ENCODE measurements at regions not wholly inside any gene's neighbourhood (a gene's known extent, or its start where the extent isn't known, plus 50 kb on each side); places are given as distances from the start of the nearest gene placed in this dataset.
"Not testable (repeated sequence)": the region's sequence is repeated elsewhere in the genome, so short reads cannot be mapped to it uniquely, and the experiment has no call there.

DNA sequence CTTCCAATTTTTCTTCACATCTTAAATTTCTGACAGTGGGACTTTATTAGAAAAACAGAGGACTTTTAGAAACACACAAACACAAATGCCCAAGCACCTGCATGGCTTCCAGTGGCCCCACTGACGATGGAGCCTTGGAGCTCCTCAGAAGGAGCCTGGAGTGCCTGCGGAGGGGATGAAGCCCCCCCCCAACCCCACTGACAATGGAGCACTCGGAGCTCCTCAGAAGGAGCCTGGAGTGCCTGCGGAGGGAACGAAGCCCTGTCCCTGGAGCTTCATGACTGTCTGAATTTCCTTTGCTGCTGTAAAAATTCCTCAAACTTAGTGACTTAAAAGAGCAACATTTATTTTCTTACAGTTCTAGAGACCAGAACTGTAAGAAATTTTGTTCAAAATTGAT, 80.1 kb upstream of the VRK1 start:
- TF ChIP-seq, protein P1, sequence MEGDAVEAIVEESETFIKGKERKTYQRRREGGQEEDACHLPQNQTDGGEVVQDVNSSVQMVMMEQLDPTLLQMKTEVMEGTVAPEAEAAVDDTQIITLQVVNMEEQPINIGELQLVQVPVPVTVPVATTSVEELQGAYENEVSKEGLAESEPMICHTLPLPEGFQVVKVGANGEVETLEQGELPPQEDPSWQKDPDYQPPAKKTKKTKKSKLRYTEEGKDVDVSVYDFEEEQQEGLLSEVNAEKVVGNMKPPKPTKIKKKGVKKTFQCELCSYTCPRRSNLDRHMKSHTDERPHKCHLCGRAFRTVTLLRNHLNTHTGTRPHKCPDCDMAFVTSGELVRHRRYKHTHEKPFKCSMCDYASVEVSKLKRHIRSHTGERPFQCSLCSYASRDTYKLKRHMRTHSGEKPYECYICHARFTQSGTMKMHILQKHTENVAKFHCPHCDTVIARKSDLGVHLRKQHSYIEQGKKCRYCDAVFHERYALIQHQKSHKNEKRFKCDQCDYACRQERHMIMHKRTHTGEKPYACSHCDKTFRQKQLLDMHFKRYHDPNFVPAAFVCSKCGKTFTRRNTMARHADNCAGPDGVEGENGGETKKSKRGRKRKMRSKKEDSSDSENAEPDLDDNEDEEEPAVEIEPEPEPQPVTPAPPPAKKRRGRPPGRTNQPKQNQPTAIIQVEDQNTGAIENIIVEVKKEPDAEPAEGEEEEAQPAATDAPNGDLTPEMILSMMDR (conservative IDR thresholded peaks at IDR 0.05; ENCODE audit: low read depth, low read length) = no peak
- TF ChIP-seq EZH2phosphoT487 (IDR thresholded peaks at IDR 0.05; ENCODE audit: borderline replicate concordance, low read length) (no peak), EZH2 (IDR thresholded peaks at IDR 0.05; ENCODE audit: low read length, unreplicated experiment) (no peak)
- ChIA-PET CTCF (no interaction called here), POLR2A (ENCODE audit: unreplicated experiment) (no interaction called here)
- Histone ChIP-seq H3K36me3 (ENCODE audit: low read depth, low read length) (no peaks in the 10 kb centered on the region), H3K79me2 (ENCODE audit: low read length) (no peaks in the 10 kb centered on the region), H3K9me2 (replicated peaks; ENCODE audit: low read length) (no peaks in the 10 kb centered on the region), H3K9me3 (ENCODE audit: low read length) (no peaks in the 10 kb centered on the region), H4K20me1 (ENCODE audit: low read length) (no peaks in the 10 kb centered on the region), H3K4me3 (ENCODE audit: low read length) (no peak overlapping the region), H3K27me3 (ENCODE audit: low read length) (peaks cover 58% of the 10 kb centered on the region), H2AFZ (ENCODE audit: low read length) (no peak overlapping the region), H3K4me1 (ENCODE audit: insufficient read depth, low read length) (no peaks in the 10 kb centered on the region), H3F3A (ENCODE audit: low read length, unreplicated experiment) (no peaks in the 10 kb centered on the region), H3K9ac (ENCODE audit: low read length) (no peak overlapping the region), H3K27ac (ENCODE audit: low read length) (no peak overlapping the region), H3K4me2 (ENCODE audit: low read length) (no peak overlapping the region)
- ATAC-seq = no peak
- BruUV-seq (replicated peaks) = no TSS peak
- intact Hi-C loops (cut with micrococcal nuclease) = no loop called here
- no peak for DNase-seq

DNA sequence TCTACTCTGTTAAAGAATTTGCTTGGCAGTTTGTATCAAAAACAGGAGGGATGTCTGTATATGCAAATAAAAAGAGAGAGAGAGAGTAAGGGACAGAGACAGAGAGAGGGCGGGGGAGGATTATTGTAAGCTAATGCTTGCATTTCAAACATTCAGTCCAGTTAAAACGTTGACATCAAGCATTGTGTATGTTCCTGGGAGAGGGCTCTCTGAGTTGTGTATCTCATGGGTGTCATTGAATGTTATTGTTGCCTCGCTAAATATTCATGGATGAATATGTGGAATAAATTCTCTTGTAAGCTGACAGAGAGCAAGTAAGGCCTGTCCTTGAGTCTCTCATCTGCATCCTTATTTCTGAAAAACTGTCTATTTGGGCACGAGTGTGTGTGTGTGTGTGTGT, 78.8 kb upstream of the VRK1 start:
- H3K27ac ChIP-seq (ENCODE audit: low read length) = no peak overlapping the region
- no peak for TF ChIP-seq EZH2phosphoT487 (IDR thresholded peaks at IDR 0.05; ENCODE audit: borderline replicate concordance, low read length)
- ChIA-PET CTCF (interaction anchor here (0.6 kb wide), 1 partner anchor 121 kb away, joined by 3 read pairs; no protein-coding TSS in a partner anchor), POLR2A (ENCODE audit: unreplicated experiment) (no interaction called here)
- DNase-seq (no peak), ATAC-seq (no peak)
- H3K9me3 ChIP-seq (ENCODE audit: low read length) = no peaks in the 10 kb centered on the region
- intact Hi-C loops (cut with micrococcal nuclease) = no loop called here
- BruUV-seq (replicated peaks) = no TSS peak
- no peak overlapping the region for H3K4me2 ChIP-seq (ENCODE audit: low read length)
- no peaks in the 10 kb centered on the region for H3K4me1 ChIP-seq (ENCODE audit: insufficient read depth, low read length)
- no peaks in the 10 kb centered on the region for H3K36me3 ChIP-seq (ENCODE audit: low read depth, low read length)
- no peaks in the 10 kb centered on the region for H3F3A ChIP-seq (ENCODE audit: low read length, unreplicated experiment)
- no peaks in the 10 kb centered on the region for H3K9me2 ChIP-seq (replicated peaks; ENCODE audit: low read length)
- H3K79me2 ChIP-seq (ENCODE audit: low read length) = no peaks in the 10 kb centered on the region
- H3K27me3 ChIP-seq (ENCODE audit: low read length) = peaks cover 52% of the 10 kb centered on the region
- H3K9ac ChIP-seq (ENCODE audit: low read length) = no peak overlapping the region
- no peak overlapping the region for H3K4me3 ChIP-seq (ENCODE audit: low read length)
- no peaks in the 10 kb centered on the region for H4K20me1 ChIP-seq (ENCODE audit: low read length)
- no peak overlapping the region for H2AFZ ChIP-seq (ENCODE audit: low read length)

DNA sequence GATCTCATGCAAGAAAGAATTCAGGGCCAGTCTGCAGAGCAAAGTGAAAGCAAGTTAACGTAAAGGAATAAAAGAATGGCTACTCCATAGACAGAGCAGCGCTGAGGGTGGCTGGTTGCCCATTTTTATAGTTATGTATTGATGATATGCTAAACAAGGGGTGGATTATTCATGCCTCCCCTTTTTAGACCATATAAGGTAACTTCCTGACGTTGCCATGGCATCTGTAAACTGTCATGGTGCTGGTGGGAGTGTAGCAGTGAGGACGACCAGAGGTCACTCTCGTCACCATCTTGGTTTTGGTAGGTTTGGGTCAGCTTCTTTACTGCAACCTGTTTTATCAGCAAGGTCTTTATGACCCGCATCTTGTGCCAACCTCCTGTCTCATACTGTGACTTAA, 76.5 kb upstream of the VRK1 start:
- ATAC-seq; H3K27ac ChIP-seq (ENCODE audit: low read length); H3K36me3 ChIP-seq (ENCODE audit: low read depth, low read length); H3K79me2 ChIP-seq (ENCODE audit: low read length); H3K4me1 ChIP-seq (ENCODE audit: insufficient read depth, low read length); H3K9me2 ChIP-seq (replicated peaks; ENCODE audit: low read length); H3F3A ChIP-seq (ENCODE audit: low read length, unreplicated experiment); CTCF ChIA-PET; H3K9me3 ChIP-seq (ENCODE audit: low read length); BruUV-seq (replicated peaks); DNase-seq; H3K9ac ChIP-seq (ENCODE audit: low read length); POLR2A ChIA-PET (ENCODE audit: unreplicated experiment); H3K4me3 ChIP-seq (ENCODE audit: low read length); H4K20me1 ChIP-seq (ENCODE audit: low read length); H3K4me2 ChIP-seq (ENCODE audit: low read length); intact Hi-C loops (cut with micrococcal nuclease); H2AFZ ChIP-seq (ENCODE audit: low read length): not testable (repeated sequence)
- H3K27me3 ChIP-seq (ENCODE audit: low read length) = peaks cover 45% of the 10 kb centered on the region

DNA sequence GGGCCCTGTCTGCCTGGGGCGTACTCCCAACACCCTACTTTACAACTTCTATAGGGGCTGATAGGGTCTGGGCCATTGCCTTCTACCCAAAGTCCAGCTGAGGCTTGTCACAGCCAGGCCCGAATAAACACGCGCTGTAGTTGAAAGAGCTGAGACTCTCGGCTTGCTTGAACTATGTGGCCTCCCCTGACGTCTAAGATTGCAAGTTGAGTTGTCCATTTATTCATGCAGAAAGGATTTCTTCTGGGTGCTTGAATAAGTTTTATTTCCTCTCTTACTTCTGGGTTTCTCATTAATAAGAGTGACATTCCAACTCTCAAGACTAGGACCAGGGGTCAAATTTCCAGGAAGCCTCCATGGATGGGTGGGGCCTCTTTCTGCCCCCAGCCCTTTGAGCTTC, 74.4 kb upstream of the VRK1 start:
- Histone ChIP-seq H3K4me2 (ENCODE audit: low read length) (no peak overlapping the region), H3K4me3 (ENCODE audit: low read length) (no peak overlapping the region), H3K9me2 (replicated peaks; ENCODE audit: low read length) (no peaks in the 10 kb centered on the region), H3K9ac (ENCODE audit: low read length) (no peak overlapping the region), H3K9me3 (ENCODE audit: low read length) (no peaks in the 10 kb centered on the region), H3F3A (ENCODE audit: low read length, unreplicated experiment) (no peaks in the 10 kb centered on the region), H3K79me2 (ENCODE audit: low read length) (no peaks in the 10 kb centered on the region), H3K27ac (ENCODE audit: low read length) (no peak overlapping the region), H3K36me3 (ENCODE audit: low read depth, low read length) (no peaks in the 10 kb centered on the region), H3K27me3 (ENCODE audit: low read length) (peaks cover 37% of the 10 kb centered on the region), H2AFZ (ENCODE audit: low read length) (no peak overlapping the region), H3K4me1 (ENCODE audit: insufficient read depth, low read length) (no peaks in the 10 kb centered on the region), H4K20me1 (ENCODE audit: low read length) (no peaks in the 10 kb centered on the region)
- POLR2A ChIA-PET (ENCODE audit: unreplicated experiment) = no interaction called here
- BruUV-seq (replicated peaks) = no TSS peak
- DNase-seq (no peak), ATAC-seq (no peak)
- TF ChIP-seq EZH2 (IDR thresholded peaks at IDR 0.05; ENCODE audit: low read length, unreplicated experiment) (no peak), EZH2phosphoT487 (IDR thresholded peaks at IDR 0.05; ENCODE audit: borderline replicate concordance, low read length) (no peak)
- TF ChIP-seq, protein P1 (conservative IDR thresholded peaks at IDR 0.05; ENCODE audit: low read depth, low read length) = no peak
- intact Hi-C loops (cut with micrococcal nuclease) = no loop called here
- CTCF ChIA-PET = no interaction called here

Measured in PC-3 (cell line).